ENCODE measurements at regions not wholly inside any gene's neighbourhood (a gene's known extent, or its start where the extent isn't known, plus 50 kb on each side); places are given as distances from the start of the nearest gene placed in this dataset.

DNA sequence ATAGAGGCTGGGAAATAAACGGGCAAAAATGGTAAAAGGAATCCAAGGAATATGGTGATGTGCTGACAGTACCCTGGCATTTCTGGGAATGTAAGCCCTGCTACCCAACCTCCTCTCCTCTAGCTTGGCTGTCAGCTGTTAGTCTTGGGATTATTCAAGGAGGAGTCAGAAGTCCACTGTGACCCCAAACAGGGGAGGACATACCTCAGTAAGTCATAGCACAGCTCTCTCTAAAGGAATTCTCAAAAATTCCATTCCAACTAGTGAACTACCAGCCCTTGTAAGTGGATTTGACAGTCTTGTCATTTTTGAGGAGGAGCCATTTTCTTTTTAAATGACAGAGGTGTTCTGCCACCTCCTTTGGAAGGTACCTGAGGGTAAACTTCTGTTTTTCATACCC is 207.5 kb downstream of the PDCD6IP start:
- ChIA-PET POLR2A (no interaction called here), CTCF (interaction anchor here (3.2 kb wide), 1 partner anchor 12 kb away, joined by 12 read pairs; no protein-coding TSS in a partner anchor)
- TF ChIP-seq, protein P1, sequence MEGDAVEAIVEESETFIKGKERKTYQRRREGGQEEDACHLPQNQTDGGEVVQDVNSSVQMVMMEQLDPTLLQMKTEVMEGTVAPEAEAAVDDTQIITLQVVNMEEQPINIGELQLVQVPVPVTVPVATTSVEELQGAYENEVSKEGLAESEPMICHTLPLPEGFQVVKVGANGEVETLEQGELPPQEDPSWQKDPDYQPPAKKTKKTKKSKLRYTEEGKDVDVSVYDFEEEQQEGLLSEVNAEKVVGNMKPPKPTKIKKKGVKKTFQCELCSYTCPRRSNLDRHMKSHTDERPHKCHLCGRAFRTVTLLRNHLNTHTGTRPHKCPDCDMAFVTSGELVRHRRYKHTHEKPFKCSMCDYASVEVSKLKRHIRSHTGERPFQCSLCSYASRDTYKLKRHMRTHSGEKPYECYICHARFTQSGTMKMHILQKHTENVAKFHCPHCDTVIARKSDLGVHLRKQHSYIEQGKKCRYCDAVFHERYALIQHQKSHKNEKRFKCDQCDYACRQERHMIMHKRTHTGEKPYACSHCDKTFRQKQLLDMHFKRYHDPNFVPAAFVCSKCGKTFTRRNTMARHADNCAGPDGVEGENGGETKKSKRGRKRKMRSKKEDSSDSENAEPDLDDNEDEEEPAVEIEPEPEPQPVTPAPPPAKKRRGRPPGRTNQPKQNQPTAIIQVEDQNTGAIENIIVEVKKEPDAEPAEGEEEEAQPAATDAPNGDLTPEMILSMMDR (IDR thresholded peaks at IDR 0.05; ENCODE audit: control extremely low read depth, extremely low read depth, low read depth, missing control alignments): no peak
- no peak for DNase-seq (ENCODE audit: extremely low spot score)

DNA sequence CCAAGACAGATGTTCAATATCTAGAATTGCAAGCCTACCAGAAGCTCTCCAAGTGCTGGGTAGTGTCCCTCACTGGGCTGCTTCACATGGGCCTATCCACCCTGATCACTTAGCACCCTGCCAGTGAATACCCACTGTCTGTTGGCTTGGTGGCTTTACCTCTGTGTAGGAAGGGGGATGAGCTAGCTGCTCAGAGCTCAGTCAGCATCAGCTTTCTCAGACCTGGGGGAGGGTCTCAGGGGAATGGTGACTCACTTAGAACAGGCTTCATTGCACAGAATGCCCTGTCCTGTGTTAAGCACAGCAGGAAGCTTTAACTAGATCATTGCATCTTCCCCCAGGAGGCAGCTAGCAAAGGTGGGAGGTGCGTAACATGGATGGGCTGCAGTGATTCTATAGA is 209.8 kb downstream of the PDCD6IP start:
- TF ChIP-seq, protein P1 (IDR thresholded peaks at IDR 0.05; ENCODE audit: control extremely low read depth, extremely low read depth, low read depth, missing control alignments): no peak
- ChIA-PET CTCF (interaction anchor here (0.7 to 3.2 kb wide), 4 partner anchors 10 to 676 kb away, joined by 3 to 12 read pairs (median 4); no protein-coding TSS in a partner anchor), POLR2A (no interaction called here)
- no peak for DNase-seq (ENCODE audit: extremely low spot score)

DNA sequence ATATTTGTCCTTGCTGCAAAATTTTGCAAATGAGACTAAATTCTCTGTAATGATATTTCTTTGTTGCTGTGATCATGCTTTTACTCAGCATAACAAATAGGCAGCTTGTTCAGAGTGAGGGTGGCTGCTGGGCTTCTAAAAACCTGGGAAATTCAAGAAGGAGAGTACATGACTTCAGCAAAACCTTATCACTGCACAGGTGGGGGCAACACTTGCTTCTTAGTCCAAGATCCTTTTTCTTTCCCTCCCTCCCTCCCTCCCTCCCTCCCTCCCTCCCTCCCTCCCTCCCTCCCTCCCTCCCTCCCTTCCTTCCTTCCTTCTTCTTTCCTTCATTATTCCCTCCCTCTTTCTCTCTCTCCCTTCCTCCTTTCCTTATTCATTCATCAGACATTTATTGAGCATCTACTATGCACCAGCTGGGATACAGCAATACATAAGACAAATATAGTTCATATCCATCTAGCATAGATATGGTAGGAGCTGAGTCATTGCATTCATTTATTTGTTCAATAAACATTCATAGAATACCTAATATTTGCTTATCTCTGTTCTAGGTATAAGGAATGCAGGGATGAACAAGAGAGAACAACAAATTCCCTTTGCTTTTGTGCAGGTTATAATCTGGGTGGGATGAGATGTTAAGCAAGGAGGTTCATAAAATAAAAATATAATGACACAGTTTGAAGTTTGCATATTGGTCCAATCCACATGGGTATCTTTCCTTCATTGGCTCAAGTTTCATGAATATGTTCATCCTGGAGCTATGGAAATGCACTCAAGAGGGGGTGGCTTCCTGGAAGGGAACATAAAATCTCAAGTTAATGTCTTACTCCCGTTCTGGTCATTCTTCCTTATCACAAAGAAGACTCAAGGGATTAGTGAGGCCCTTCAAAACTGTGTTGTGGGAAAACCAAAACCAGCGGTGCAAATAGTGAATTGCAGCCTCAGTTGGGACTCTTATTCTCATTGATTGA is 210.7 kb downstream of the PDCD6IP start:
- TF ChIP-seq, protein P1 (IDR thresholded peaks at IDR 0.05; ENCODE audit: control extremely low read depth, extremely low read depth, low read depth, missing control alignments): no peak
- POLR2A ChIA-PET: no interaction called here
- CTCF ChIA-PET: no interaction called here
- no peak for DNase-seq (ENCODE audit: extremely low spot score)

DNA sequence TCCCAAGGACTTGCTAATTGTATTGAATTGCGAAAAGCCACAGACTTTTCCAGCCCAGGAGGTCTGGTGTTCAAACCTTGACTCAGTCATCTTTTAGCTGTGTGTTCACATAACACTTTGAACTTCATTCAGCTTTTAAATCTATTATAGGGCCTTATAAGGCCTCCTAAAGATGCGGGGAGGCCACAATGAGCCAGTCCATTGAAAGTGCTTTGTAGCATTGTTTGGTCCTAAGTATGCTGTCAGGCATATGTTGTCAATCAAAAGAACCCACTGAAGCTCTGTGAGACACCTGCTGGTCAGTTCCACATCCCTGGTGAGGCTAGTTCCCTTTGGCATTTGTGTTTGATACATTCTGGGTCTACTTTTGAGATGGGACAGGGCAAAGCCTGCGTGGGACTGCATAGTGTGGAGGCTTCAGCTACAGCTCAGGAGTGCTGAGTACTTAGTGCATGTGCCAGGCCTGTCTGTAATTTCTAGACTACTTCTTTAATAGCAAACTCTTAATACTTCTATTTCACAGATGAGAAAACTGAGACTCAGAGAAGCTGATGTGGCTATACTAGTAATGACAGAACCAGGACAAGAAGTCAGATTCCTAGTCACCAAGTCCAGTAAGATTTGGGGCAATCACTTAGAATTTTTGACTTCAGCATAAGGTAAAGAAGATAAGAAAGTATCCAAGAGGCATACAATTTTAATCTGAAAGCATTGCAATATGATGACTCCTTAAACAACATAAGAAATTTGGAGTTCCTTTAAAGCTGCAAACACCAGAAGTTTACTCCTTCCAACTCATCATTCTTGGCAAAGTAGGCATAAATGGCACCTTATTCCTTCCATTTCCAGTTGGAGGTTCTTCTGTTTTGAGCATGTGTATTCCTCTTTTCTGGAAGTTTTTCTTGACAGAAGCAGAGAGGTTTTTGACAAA is 213.0 kb downstream of the PDCD6IP start:
- DNase-seq (ENCODE audit: extremely low spot score): no peak
- TF ChIP-seq, protein P1 (IDR thresholded peaks at IDR 0.05; ENCODE audit: control extremely low read depth, extremely low read depth, low read depth, missing control alignments): no peak
- ChIA-PET POLR2A (no interaction called here), CTCF (interaction anchor here (0.6 to 1.2 kb wide), 8 partner anchors 9 to 673 kb away, joined by 3 to 5 read pairs (median 3); no protein-coding TSS in a partner anchor)

DNA sequence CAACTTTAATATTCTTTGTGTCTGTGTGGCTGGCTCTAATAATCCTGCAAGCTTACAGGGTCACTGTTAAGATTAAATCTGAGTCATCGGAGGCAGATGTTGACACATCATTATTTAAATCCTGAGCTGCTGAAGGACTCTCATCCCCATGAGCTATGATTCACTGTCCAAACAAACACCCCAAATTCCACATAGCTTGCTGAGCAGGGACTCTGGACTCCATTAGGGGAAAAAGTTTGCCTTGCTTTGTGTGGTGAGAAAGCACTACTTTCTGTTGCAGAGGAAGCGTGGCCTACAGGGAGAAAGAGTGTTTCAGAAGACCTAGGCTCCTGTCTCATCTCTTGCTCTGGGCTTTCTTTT is 213.7 kb downstream of the PDCD6IP start:
- TF ChIP-seq, protein P1 (IDR thresholded peaks at IDR 0.05; ENCODE audit: control extremely low read depth, extremely low read depth, low read depth, missing control alignments): no peak
- CTCF ChIA-PET: interaction anchor here (0.8 to 1.2 kb wide), 4 partner anchors 11 to 672 kb away, joined by 3 read pairs; no protein-coding TSS in a partner anchor
- DNase-seq (ENCODE audit: extremely low spot score): no peak
- POLR2A ChIA-PET: no interaction called here
